Colonic mucosa (tissue), 4 donors: ENCODE measurements at regions not wholly inside any gene's neighbourhood (a gene's known extent, or its start where the extent isn't known, plus 50 kb on each side); places are given as distances from the start of the nearest gene placed in this dataset.

Source experiments
- DNase-seq: peaks from one replicate; pipeline ENCODE4 v3.0.0-alpha.2; 2020
- H3K27ac ChIP-seq: fragments of 200-600 bp; one replicate; pipeline ENCODE4 v1.8.0; 2021
- H3K27me3 ChIP-seq: fragments of 200-600 bp; one replicate; pipeline ENCODE4 v1.8.0; 2021
- H3K36me3 ChIP-seq: fragments of 200-600 bp; one replicate; pipeline ENCODE4 v1.8.0; 2021
- H3K4me1 ChIP-seq: fragments of 200-600 bp; one replicate; pipeline ENCODE4 v1.8.0; 2021; ENCODE audit warnings: mild to moderate bottlenecking
- H3K4me3 ChIP-seq: fragments of 200-600 bp; one replicate; pipeline ENCODE4 v1.8.0; 2021
- H3K9ac ChIP-seq, 2 donors: one replicate each; pipeline ENCODE4 v1.7.0; 2013; ENCODE audit warnings: control low read depth in 2 of 2, low read depth in 2 of 2, low read length in 2 of 2
- H3K9me3 ChIP-seq: fragments of 200-600 bp; one replicate; pipeline ENCODE4 v1.8.0; 2021
- intact Hi-C: fragments of 100-400 bp; cut with DNase I; formaldehyde crosslinking; loops from one replicate; pipeline ENCODE4 v1.14.1; 2022
- TF ChIP-seq, protein P1 (sequence below): fragments of 200-600 bp; IDR thresholded peaks from one replicate; pipeline ENCODE4 v1.8.0; 2022; ENCODE audit warnings: antibody characterized with exemption, mild to moderate bottlenecking
- donor health status: healthy.
- donor health status: DM: no; HTN: no; CAD: no.
- donor health status: DM: no; HTN: no; CAD: no.

GRCh38 chr4:181323061-181323460, 920.1 kb upstream of the TENM3 start:
- H3K4me3 ChIP-seq, result no peak overlapping the region
- no peaks in the 10 kb centered on the region for H3K4me1 ChIP-seq
- no peaks in the 10 kb centered on the region for H3K27me3 ChIP-seq
- H3K27ac ChIP-seq, result no peak overlapping the region
- H3K9ac ChIP-seq, result no peak overlapping the region
- H3K9me3 ChIP-seq, result no peaks in the 10 kb centered on the region
- intact Hi-C loops, result no loop called here
- H3K36me3 ChIP-seq, result no peaks in the 10 kb centered on the region
- no peak for DNase-seq
- TF ChIP-seq, protein P1, sequence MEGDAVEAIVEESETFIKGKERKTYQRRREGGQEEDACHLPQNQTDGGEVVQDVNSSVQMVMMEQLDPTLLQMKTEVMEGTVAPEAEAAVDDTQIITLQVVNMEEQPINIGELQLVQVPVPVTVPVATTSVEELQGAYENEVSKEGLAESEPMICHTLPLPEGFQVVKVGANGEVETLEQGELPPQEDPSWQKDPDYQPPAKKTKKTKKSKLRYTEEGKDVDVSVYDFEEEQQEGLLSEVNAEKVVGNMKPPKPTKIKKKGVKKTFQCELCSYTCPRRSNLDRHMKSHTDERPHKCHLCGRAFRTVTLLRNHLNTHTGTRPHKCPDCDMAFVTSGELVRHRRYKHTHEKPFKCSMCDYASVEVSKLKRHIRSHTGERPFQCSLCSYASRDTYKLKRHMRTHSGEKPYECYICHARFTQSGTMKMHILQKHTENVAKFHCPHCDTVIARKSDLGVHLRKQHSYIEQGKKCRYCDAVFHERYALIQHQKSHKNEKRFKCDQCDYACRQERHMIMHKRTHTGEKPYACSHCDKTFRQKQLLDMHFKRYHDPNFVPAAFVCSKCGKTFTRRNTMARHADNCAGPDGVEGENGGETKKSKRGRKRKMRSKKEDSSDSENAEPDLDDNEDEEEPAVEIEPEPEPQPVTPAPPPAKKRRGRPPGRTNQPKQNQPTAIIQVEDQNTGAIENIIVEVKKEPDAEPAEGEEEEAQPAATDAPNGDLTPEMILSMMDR, result no peak

GRCh38 chr4:181330654-181331201, 912.5 kb upstream of the TENM3 start:
- TF ChIP-seq, protein P1, result no peak
- Histone ChIP-seq H3K4me1 (no peaks in the 10 kb centered on the region), H3K27ac (no peak overlapping the region), H3K36me3 (no peaks in the 10 kb centered on the region), H3K27me3 (no peaks in the 10 kb centered on the region), H3K4me3 (no peak overlapping the region), H3K9me3 (no peaks in the 10 kb centered on the region), H3K9ac (no peak overlapping the region)
- intact Hi-C loops, result no loop called here
- DNase-seq, result no peak

GRCh38 chr4:181331214-181331613, 912.0 kb upstream of the TENM3 start:
- no peak overlapping the region for H3K27ac ChIP-seq
- no peak for DNase-seq
- no peaks in the 10 kb centered on the region for H3K27me3 ChIP-seq
- H3K36me3 ChIP-seq, result no peaks in the 10 kb centered on the region
- TF ChIP-seq, protein P1, result no peak
- no peak overlapping the region for H3K9ac ChIP-seq
- intact Hi-C loops, result no loop called here
- no peak overlapping the region for H3K4me3 ChIP-seq
- H3K4me1 ChIP-seq, result no peaks in the 10 kb centered on the region
- no peaks in the 10 kb centered on the region for H3K9me3 ChIP-seq

DNA sequence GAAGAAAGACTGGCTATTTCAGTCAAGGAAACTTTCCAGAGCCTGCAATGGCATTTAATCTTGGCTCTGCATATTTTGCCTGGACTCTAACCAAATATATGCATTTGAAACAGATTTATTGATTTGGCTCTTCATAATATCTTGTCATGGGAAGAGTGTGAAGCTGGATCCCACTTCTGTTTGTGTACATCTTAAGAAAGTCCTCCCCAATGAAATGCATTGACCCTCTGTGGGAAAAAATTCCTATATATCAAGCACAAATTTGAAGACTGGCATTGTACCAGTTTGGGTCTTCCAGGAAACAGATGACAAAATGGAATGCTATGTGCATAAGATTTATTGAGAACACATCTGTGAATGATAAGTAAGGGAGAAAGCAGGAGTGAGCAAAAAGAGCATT, 897.3 kb upstream of the TENM3 start:
- Histone ChIP-seq H3K36me3 (no peaks in the 10 kb centered on the region), H3K4me3 (no peak overlapping the region), H3K9me3 (no peaks in the 10 kb centered on the region), H3K27me3 (no peaks in the 10 kb centered on the region), H3K27ac (no peak overlapping the region), H3K9ac (no peak overlapping the region), H3K4me1 (no peaks in the 10 kb centered on the region)
- DNase-seq, result no peak
- TF ChIP-seq, protein P1, result no peak
- intact Hi-C loops, result no loop called here

GRCh38 chr4:181350615-181351415, 892.4 kb upstream of the TENM3 start:
- H3K9ac ChIP-seq, result no peak overlapping the region
- intact Hi-C loops, result no loop called here
- TF ChIP-seq, protein P1, result no peak

More at GRCh38 chr4:181350615-181351415, 892.4 kb upstream of the TENM3 start:
- Histone ChIP-seq H3K27me3 (no peaks in the 10 kb centered on the region), H3K27ac (no peak overlapping the region), H3K9me3 (no peaks in the 10 kb centered on the region), H3K4me1 (no peaks in the 10 kb centered on the region), H3K4me3 (no peak overlapping the region), H3K36me3 (no peaks in the 10 kb centered on the region)
- DNase-seq, result no peak
